ENCODE measurements at regions not wholly inside any gene's neighbourhood (a gene's known extent, or its start where the extent isn't known, plus 50 kb on each side); places are given as distances from the start of the nearest gene placed in this dataset.
A peak's percentile ranks its signal among the peaks of the same experiment; 100 is the strongest.
"Not testable (repeated sequence)": the region's sequence is repeated elsewhere in the genome, so short reads cannot be mapped to it uniquely, and the experiment has no call there.

DNA sequence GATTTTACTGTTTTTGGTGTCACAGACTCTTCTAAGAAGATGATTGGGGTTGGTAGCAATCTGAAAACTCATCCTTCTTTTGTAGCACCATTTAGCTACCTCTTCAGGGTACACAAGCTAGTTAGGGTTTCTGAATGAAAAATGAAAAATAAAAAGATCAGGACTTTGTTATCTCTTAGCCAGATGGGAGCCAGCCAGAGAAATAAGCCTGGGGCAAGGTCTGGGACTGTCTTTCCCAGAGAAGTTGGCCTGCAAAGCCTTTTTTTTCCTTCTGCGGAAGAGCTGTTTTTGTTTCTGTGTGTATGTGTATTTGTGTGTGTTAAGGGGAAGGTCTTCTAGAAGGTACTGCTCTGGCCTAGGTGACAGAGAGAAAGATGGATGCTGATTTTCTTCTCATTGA is 150.7 kb upstream of the AGTR1 start:
- WGBS, 2 donors = 94 to 100% methylated on average over 1 of the region's 1 CpG
- TF ChIP-seq POLR2A (IDR thresholded peaks at IDR 0.05) = no peak
- TF ChIP-seq, protein P1, sequence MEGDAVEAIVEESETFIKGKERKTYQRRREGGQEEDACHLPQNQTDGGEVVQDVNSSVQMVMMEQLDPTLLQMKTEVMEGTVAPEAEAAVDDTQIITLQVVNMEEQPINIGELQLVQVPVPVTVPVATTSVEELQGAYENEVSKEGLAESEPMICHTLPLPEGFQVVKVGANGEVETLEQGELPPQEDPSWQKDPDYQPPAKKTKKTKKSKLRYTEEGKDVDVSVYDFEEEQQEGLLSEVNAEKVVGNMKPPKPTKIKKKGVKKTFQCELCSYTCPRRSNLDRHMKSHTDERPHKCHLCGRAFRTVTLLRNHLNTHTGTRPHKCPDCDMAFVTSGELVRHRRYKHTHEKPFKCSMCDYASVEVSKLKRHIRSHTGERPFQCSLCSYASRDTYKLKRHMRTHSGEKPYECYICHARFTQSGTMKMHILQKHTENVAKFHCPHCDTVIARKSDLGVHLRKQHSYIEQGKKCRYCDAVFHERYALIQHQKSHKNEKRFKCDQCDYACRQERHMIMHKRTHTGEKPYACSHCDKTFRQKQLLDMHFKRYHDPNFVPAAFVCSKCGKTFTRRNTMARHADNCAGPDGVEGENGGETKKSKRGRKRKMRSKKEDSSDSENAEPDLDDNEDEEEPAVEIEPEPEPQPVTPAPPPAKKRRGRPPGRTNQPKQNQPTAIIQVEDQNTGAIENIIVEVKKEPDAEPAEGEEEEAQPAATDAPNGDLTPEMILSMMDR (IDR thresholded peaks at IDR 0.05) = no peak
- TF ChIP-seq POLR2AphosphoS5 (IDR thresholded peaks at IDR 0.05) = no peak
- TF ChIP-seq EP300 (IDR thresholded peaks at IDR 0.05) = no peak
- H3K27ac ChIP-seq = no peak overlapping the region

GRCh38 chr3:148551767-148552260 is 145.9 kb upstream of the AGTR1 start:
- H3K27ac ChIP-seq = no peak overlapping the region
- WGBS, 2 donors = 95 to 97% methylated on average over 3 of the region's 3 CpGs

More for the DNA sequence above, 150.7 kb upstream of the AGTR1 start:
- DNase-seq = no peak
- no peak for ATAC-seq (ENCODE audit: low FRiP score in 2 of 2)
- Histone ChIP-seq H3K36me3 (no peaks in the 10 kb centered on the region), H3K9me3 (no peaks in the 10 kb centered on the region), H3K4me3 (no peak overlapping the region), H3K27me3 (no peaks in the 10 kb centered on the region), H3K4me1 (no peaks in the 10 kb centered on the region)

DNA sequence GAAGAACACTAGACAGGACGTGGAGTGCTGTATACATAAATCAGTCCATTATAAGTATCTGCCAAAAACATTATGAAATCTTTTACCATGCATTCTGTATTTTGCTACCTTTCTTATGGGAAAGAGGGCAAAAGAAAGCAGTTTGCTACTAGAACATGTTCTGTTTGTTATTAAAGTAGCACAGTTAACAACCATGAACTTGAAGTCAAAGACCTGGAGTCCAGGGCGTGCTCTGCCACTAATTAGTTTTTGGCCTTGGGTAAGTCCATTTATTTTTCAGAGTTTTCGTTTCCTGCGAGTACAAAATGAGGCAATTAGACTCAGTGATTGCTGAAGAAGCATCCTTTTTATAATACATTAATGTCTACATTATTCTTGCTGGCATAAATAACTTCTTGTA is 143.3 kb upstream of the AGTR1 start:
- Histone ChIP-seq H3K27ac (no peak overlapping the region), H3K4me1 (no peaks in the 10 kb centered on the region), H3K27me3 (no peaks in the 10 kb centered on the region), H3K36me3 (no peaks in the 10 kb centered on the region), H3K4me3 (no peak overlapping the region), H3K9me3 (no peaks in the 10 kb centered on the region)
- 61 to 73% methylated on average over 4 of the region's 4 CpGs for WGBS, 2 donors
- ATAC-seq (ENCODE audit: low FRiP score in 2 of 2) (no peak), DNase-seq (no peak)
- TF ChIP-seq POLR2A (IDR thresholded peaks at IDR 0.05) = no peak

More at GRCh38 chr3:148551767-148552260, 145.9 kb upstream of the AGTR1 start:
- ATAC-seq (ENCODE audit: low FRiP score in 2 of 2) (no peak), DNase-seq (no peak)
- Histone ChIP-seq H3K4me1 (no peaks in the 10 kb centered on the region), H3K9me3 (no peaks in the 10 kb centered on the region), H3K27me3 (no peaks in the 10 kb centered on the region), H3K4me3 (no peak overlapping the region), H3K36me3 (no peaks in the 10 kb centered on the region)
- TF ChIP-seq EP300 (IDR thresholded peaks at IDR 0.05) (no peak), POLR2A (IDR thresholded peaks at IDR 0.05) (no peak), POLR2AphosphoS5 (IDR thresholded peaks at IDR 0.05) (no peak)
- TF ChIP-seq, protein P1 (IDR thresholded peaks at IDR 0.05) = no peak

DNA sequence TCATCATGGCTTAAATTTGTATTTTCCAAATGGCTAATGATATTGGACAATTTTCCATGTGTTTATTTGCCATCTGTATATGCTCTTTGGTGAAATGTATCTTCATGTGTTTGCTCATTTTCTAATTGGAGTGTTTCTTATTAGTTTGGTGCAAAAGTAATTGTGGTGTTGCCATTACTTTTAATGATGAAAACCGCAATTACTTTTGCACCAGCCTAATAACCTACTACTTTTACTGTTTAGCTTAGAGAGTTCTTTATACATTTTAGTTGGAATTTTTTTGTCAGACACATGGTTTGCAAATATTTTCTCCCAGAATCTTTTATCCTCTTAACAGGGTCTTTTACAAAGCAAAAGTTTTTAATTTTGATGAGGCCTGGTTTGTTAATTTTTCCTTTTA is 141.0 kb upstream of the AGTR1 start:
- Histone ChIP-seq H3K27ac (no peak overlapping the region), H3K4me3 (no peak overlapping the region), H3K36me3 (no peaks in the 10 kb centered on the region), H3K4me1 (no peaks in the 10 kb centered on the region), H3K27me3 (no peaks in the 10 kb centered on the region), H3K9me3 (peaks cover 0 to 5% (median 0%) of the 10 kb centered on the region in 4 donors)
- TF ChIP-seq EP300 (IDR thresholded peaks at IDR 0.05) (no peak), POLR2AphosphoS5 (IDR thresholded peaks at IDR 0.05) (no peak), POLR2A (IDR thresholded peaks at IDR 0.05) (no peak)
- TF ChIP-seq, protein P1 (IDR thresholded peaks at IDR 0.05) = no peak
- no peak for DNase-seq
- no peak for ATAC-seq (ENCODE audit: low FRiP score in 2 of 2)
- WGBS, 2 donors = 92 to 95% methylated on average over 1 of the region's 1 CpG

DNA sequence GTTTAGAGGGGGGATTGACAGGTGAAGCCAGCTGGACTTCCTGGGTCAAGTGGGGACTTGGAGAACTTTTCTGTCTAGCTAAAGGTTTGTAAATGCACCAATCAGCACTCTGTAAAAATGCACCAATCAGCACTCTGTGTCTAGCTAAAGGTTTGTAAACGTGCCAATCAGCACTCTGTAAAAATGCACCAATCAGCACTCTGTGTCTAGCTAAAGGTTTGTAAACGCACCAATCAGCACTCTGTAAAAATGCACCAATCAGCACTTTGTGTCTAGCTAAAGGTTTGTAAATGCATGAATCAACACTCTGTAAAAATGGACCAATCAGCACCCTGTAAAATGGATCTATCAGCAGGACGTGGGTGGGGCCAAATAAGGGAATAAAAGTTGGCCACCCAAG is 120.1 kb upstream of the AGTR1 start:
- not testable (repeated sequence) for H3K27ac ChIP-seq; H3K4me3 ChIP-seq; ATAC-seq (ENCODE audit: low FRiP score in 2 of 2); H3K4me1 ChIP-seq; H3K27me3 ChIP-seq; H3K36me3 ChIP-seq; DNase-seq; H3K9me3 ChIP-seq
- 64 to 92% methylated on average over 3 of the region's 3 CpGs for WGBS, 2 donors

DNA sequence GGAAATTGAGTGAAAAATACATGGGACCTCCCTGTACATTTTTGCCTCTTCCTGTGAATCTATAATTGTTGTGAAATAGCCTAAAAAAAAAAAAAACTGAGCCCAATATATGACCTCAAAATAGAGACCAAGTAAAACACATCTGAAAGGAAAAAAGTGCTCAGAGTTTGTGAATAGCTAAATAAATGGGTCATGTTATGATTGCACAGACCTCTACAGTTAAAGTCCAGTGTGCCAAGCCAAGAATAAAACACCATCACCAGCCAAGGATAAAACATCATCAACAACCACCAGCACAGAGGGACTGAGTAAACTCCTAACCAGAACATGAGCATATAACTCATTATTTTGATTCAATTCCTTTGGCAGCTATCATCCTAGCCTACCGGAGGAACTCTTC is 115.6 kb upstream of the AGTR1 start:
- H3K27ac ChIP-seq = no peak overlapping the region
- 59 to 71% methylated on average over 1 of the region's 1 CpG for WGBS, 2 donors
- no peaks in the 10 kb centered on the region for H3K27me3 ChIP-seq
- H3K4me1 ChIP-seq = no peaks in the 10 kb centered on the region
- TF ChIP-seq, protein P1 (IDR thresholded peaks at IDR 0.05) = no peak
- no peak for TF ChIP-seq POLR2AphosphoS5 (IDR thresholded peaks at IDR 0.05)
- TF ChIP-seq POLR2A (IDR thresholded peaks at IDR 0.05) = no peak
- no peak for TF ChIP-seq EP300 (IDR thresholded peaks at IDR 0.05)
- H3K9me3 ChIP-seq = no peaks in the 10 kb centered on the region
- H3K4me3 ChIP-seq = no peak overlapping the region
- H3K36me3 ChIP-seq = no peaks in the 10 kb centered on the region
- DNase-seq (no peak), ATAC-seq (ENCODE audit: low FRiP score in 2 of 2) (peak in 1 of 2 donors; percentile 60)
